HG03520 (cell line): ENCODE measurements at regions not wholly inside any gene's neighbourhood (a gene's known extent, or its start where the extent isn't known, plus 50 kb on each side); places are given as distances from the start of the nearest gene placed in this dataset.
A peak's percentile ranks its signal among the peaks of the same experiment; 100 is the strongest.

ENCODE experiments used
- ATAC-seq: cut with Tn5 transposase; IDR thresholded peaks from one replicate; pipeline ENCODE4 v1.9.1; 2021; ENCODE audit warnings: mild to moderate bottlenecking, moderate library complexity; ENCODE audit not compliant: unreplicated experiment

DNA sequence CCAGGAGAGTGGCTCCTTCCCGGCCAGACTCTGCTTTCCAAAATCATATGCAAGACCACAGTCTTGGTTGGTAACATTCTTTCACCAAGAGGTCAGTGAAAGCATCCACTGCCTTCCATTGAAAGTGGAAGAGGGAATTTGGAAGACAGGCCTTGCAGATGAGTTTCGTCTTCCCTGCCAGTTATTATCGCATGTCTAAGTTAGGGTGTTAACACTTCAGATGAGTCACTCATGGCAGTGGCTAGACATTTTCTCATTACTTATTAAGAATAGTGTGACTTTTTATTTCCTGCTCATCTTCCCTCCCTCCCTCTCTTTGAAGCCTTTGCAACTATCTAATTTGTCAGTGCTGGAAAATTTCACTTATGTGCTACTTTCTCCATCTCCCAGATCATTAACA lies 102.9 kb upstream of the EPB41L3 start:
- no peak for ATAC-seq

DNA sequence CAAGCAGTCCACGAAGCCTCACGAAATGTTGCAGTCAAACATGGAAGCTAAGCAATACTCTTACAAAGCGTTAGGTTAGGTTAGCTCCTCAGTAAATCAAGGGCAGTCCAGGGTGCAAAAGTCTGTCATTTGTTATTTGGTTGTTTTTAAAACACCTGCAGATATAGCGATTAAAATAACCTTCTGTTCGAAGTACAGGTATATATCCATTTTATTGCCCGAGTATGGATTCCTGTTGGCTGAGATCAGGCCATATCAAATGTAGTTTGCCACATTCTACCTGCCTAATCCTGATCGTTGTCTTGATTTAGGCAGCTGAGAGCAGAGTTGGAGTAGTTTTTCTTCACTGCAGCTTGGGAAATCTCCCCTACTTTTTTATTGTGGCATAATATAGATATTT lies 99.5 kb upstream of the EPB41L3 start:
- ATAC-seq, result no peak

DNA sequence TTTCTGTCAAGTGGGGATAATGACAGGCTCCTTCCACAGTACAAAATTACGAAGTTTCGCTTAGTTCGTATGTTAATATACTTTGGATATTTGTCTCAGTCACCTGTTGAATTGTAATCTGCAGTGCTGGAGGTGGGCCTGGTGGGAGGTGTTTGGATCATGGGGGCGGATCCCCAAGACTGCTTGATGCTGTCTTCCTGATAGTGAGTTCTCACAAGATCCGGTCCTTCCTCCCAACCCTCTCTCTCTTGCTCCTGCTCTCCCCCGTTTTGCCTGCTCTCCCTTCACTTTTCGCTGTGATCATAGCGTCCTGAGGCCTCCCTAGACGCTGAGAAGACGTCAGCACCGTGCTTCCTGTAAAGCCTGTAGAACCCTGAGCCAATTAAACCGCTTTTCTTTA lies 97.1 kb upstream of the EPB41L3 start:
- no peak for ATAC-seq

DNA sequence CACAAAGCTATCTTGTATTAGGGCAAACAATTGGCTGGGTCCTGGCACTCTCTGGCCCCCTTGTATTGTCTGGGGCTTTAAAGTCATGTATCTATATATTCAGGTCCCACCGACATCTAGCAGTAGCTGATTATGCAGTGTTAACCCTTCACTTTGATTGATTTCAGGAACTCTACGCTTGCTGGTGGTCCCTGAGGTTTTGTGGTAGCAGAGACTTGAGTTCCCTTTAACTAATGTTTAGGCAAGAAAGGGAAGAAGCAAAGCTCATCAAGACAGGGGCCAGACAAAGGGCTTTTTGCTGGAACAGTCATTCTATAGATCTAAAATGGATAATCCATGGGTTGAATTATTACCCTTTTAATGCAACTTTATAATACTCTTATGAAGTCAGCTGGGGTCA lies 95.3 kb upstream of the EPB41L3 start:
- ATAC-seq, result no peak

DNA sequence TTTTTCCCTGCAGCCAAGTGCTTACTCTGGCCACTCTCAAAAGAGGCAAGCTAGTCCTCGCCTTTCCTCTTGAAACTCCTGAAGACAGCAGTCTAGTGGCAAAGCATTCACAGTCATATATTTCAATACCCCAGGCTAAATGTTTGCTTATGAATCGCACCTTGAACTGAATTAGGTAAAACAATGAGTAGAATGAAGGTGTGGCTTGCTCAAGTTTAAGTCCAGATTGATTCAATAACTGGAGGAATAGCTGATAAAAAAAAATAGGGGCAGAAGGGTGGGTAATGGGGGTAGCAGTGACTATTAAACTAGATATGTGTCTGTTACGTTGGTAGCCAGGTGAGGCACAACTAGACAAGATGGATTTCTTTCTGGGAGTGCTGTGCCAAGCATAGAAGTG lies 88.2 kb upstream of the EPB41L3 start:
- no peak for ATAC-seq

DNA sequence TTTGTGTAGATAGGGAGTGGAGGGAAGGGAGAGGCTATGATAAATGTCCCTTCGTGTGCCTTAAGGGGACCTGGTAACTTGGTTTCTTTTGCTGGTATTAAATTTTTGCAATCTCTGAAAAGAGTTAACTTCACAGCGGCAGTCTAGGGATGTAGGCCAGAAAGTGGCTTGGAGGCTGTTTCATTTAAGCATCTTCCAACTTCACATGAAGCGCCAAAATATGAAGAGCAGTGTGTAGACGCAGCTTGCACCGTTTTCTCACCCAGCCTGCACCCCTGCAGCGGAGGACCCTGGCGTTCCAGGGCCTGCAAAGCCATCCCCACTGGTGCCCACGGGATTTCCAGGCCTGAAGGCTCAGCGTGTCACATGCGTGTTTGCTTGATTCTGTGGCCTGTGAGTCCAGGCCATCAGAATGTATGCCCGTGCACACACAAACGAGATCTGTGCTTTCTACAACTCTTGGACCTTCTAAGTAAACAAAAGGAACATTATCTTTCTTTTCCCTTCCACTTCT lies 87.2 kb upstream of the EPB41L3 start:
- ATAC-seq, result no peak

GRCh38 chr18:5630057-5630899 lies 86.5 kb upstream of the EPB41L3 start:
- ATAC-seq, result peak; percentile 67

- ATAC-seq, result no peak
These were observed 84.9 kb upstream of the EPB41L3 start for GRCh38 chr18:5628512-5629255.

GRCh38 chr18:5627776-5628511 lies 84.1 kb upstream of the EPB41L3 start:
- no peak for ATAC-seq

- ATAC-seq, result no peak
These were observed 82.5 kb upstream of the EPB41L3 start for GRCh38 chr18:5626130-5626880.

DNA sequence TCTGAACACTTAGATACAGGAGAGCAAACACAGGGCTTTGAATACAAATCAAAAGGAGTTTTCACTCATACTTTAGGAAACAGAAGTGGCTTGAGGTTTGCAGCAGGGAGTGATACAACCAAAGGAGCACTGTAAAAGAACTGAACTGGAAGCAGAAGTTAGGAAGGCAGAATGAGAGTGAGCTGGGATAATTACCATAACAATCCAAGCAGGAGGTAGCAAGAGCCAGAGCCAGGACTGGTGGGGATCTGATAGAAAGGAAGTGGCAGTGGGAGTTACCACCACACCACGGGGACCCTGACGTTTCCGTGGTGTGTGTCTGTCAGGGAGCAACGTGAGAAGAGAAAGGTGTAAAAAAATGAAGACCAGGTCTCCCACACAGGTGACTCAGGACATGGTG lies 81.3 kb upstream of the EPB41L3 start:
- no peak for ATAC-seq

- ATAC-seq, result no peak
These were observed 79.1 kb upstream of the EPB41L3 start for GRCh38 chr18:5622905-5623304.

- no peak for ATAC-seq
These were observed 76.5 kb upstream of the EPB41L3 start for GRCh38 chr18:5620289-5620688.

DNA sequence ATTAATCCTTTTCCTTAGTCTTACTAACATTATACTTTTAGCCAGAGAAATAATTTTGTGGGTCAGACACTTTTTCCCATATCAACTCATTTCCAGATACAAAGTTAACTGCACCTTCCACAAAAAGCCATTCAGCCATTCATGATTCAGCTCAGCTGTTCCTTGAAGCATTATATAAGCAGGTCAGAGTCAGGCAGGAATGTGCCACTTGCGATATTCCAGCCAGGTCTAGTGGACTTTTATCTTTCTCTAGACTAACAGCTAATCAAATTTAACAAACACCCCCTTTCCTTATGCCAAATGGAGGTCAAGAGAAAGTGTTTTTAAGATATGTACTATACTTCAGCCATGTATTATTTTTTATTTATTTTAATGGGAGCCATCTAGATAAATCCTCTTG lies 75.6 kb upstream of the EPB41L3 start:
- no peak for ATAC-seq

GRCh38 chr18:5618047-5618688 lies 74.4 kb upstream of the EPB41L3 start:
- no peak for ATAC-seq

DNA sequence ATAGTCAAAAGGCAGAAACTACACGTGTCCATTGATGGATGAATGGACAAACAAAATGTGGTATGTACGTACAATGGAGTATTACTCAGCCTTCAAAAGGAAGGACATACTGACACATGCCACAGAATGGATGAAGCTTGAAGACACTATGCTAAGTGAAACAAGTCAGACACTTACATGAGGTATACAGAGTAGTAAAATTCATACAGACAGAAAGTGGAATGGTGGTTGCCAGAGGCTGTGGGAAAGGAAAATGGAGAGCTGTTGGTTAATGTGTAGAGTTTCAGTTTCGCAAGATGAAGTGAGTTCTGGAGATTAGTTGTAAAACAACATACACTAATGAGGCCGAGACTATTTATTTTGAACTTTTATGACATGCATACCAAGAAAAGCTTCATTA lies 67.4 kb upstream of the EPB41L3 start:
- ATAC-seq, result no peak

DNA sequence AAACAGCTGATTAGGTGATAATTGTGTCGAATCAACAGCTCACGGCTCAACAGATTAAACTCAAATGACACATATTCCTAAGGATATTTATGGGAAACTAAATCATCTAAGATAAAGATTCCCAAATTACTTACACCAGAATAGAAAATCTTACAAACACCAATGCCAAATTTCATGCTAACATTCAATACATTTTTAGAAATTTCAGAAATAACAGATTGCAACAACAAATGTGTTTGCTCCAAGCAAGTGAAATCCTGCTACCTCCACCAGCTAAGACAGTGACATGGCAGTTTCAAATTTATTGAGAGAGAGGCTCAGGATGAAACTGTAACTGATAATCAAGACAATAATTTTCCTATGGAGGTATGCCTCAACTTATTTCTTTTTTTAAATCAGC lies 65.0 kb upstream of the EPB41L3 start:
- ATAC-seq, result no peak

DNA sequence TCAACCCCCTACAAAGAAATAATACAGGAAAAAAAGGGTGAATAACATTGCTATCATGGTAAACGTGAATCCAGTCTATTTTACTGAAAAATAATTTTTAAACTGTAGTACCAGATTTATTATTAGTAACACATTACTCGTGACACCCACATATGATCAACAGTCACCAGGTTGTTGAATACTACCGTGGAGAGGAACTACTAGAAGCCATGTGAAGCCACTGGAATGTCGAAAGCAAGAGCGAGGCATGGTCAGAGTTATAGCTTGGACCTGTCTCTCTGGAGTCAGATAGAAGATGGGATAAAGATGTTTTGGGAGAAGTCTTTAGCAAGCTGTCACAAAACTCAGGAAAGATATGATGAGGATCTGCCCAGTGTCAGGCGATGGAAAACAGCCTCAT lies 63.2 kb upstream of the EPB41L3 start:
- no peak for ATAC-seq

- ATAC-seq, result no peak
These were observed 61.0 kb upstream of the EPB41L3 start for GRCh38 chr18:5604778-5605177.

GRCh38 chr18:5603153-5603552 lies 59.4 kb upstream of the EPB41L3 start:
- ATAC-seq, result no peak
